CD4-positive, alpha-beta T cell (primary cell): ENCODE measurements at regions not wholly inside any gene's neighbourhood (a gene's known extent, or its start where the extent isn't known, plus 50 kb on each side); places are given as distances from the start of the nearest gene placed in this dataset.

Source experiments
- ATAC-seq: fragments of 200-7000 bp; cut with Tn5 transposase; one replicate; pipeline ENCODE4 v1.10.0; 2022; ENCODE audit warnings: mild to moderate bottlenecking; ENCODE audit not compliant: poor library complexity
- CTCF ChIA-PET: fragments of 350-600 bp; sonication (Branson Sonifier 250); formaldehyde crosslinking; loops from one replicate; lab custom pipeline; 2021; ENCODE audit warnings: antibody characterized with exemption, inconsistent platforms; lab: Charles Lee
- POLR2A ChIA-PET: fragments of 350-600 bp; sonication (Branson Sonifier 250); formaldehyde crosslinking; loops from one replicate; lab custom pipeline; 2021; ENCODE audit warnings: antibody characterized with exemption, inconsistent platforms; lab: Charles Lee
- DNase-seq, 14 experiments: peaks; one replicate each; pipeline ENCODE4 v3.0.0-alpha.2; 2013 to 2020; ENCODE audit warnings: mixed read lengths in 2 of 14
- H3K27ac ChIP-seq, 2 donors: one replicate each; pipeline versions ENCODE4 v1.5.1 to v1.7.0; 2013; ENCODE audit warnings: low read length in 2 of 2, low read depth in 1 of 2, mild to moderate bottlenecking in 1 of 2
- H3K27me3 ChIP-seq, 2 experiments: 1 replicate in 1 of 2; 2 replicates in 1 of 2; pipeline versions ENCODE4 v1.6.1 to v1.7.0; 2013; ENCODE audit warnings: low read length in 2 of 2, control low read depth in 1 of 2, mild to moderate bottlenecking in 1 of 2, moderate library complexity in 1 of 2; ENCODE audit not compliant: insufficient read depth in 2 of 2, control insufficient read depth in 1 of 2
- H3K36me3 ChIP-seq: one replicate; pipeline ENCODE4 v1.6.1; 2013; ENCODE audit warnings: low read length, control low read depth; ENCODE audit not compliant: insufficient read depth
- H3K4me1 ChIP-seq: one replicate; pipeline ENCODE4 v1.6.1; 2013; ENCODE audit warnings: low read length, control low read depth; ENCODE audit not compliant: insufficient read depth
- H3K4me3 ChIP-seq: one replicate; pipeline ENCODE4 v1.5.1; 2013; ENCODE audit warnings: mild to moderate bottlenecking, low read length, moderate library complexity
- H3K9me3 ChIP-seq, 2 experiments: 1 replicate in 1 of 2; 2 replicates in 1 of 2; pipeline versions ENCODE4 v1.6.1 to v1.7.0; 2013; ENCODE audit warnings: low read length in 2 of 2, mild to moderate bottlenecking in 2 of 2, control low read depth in 1 of 2, moderate library complexity in 1 of 2; ENCODE audit not compliant: control insufficient read depth in 1 of 2, insufficient read depth in 1 of 2
- H3K27ac Mint-ChIP-seq: one replicate; pipeline ENCODE4 v1.8.0; 2020; ENCODE audit warnings: mixed read lengths
- H3K27me3 Mint-ChIP-seq: one replicate; pipeline ENCODE4 v1.8.0; 2021; ENCODE audit warnings: mixed read lengths
- H3K36me3 Mint-ChIP-seq: one replicate; pipeline ENCODE4 v1.8.0; 2021; ENCODE audit warnings: low read depth, mixed read lengths
- H3K4me1 Mint-ChIP-seq: one replicate; pipeline ENCODE4 v1.8.0; 2021; ENCODE audit warnings: low read depth, mixed read lengths
- H3K4me3 Mint-ChIP-seq: one replicate; pipeline ENCODE4 v1.8.0; 2020; ENCODE audit warnings: mild to moderate bottlenecking, mixed read lengths
- H3K9me3 Mint-ChIP-seq: one replicate; pipeline ENCODE4 v1.8.0; 2020; ENCODE audit warnings: mixed read lengths
- CTCF ChIP-seq: fragments of 200-600 bp; IDR thresholded peaks from one replicate; pipeline ENCODE4 v1.8.0; 2022; ENCODE audit warnings: antibody characterized with exemption, mild to moderate bottlenecking
- intact Hi-C, 2 experiments: fragments of 100-400 bp; cut with DNase I in 1 of 2; cut with micrococcal nuclease in 1 of 2; formaldehyde crosslinking; loops; one replicate each; pipeline versions ENCODE4 v1.15.1 to v1.9.0; 2023 to 2025; cut with DNase I, micrococcal nuclease

DNA sequence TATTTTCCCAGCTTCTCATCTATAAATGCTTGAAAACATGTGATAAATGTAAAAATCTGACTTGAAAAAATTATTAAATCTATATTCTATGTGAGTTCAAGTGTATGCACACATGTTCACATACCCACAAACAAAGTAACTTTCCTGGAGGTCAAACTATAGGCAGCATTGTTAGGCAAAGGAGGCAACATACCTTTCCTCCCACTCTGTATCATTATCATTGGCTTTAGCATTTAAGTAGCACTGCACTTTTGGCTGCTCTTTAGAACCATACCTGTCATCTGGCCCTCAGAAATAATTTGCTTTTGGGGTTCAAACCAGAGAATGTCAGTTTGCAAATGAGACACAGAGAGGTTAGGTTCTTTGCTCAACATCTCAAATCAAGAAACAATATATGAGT, 102.4 kb upstream of the CCDC196 start:
- Mint-ChIP-seq H3K4me3 (no peak overlapping the region), H3K27me3 (no peaks in the 10 kb centered on the region), H3K4me1 (no peaks in the 10 kb centered on the region), H3K36me3 (no peaks in the 10 kb centered on the region), H3K9me3 (no peaks in the 10 kb centered on the region), H3K27ac (no peak overlapping the region)
- POLR2A ChIA-PET = no interaction called here
- no peaks in the 10 kb centered on the region for H3K9me3 ChIP-seq
- intact Hi-C loops = no loop called here
- no peak for TF ChIP-seq CTCF
- DNase-seq = no peak
- ATAC-seq = no peak
- H3K27me3 ChIP-seq = no peaks in the 10 kb centered on the region
- H3K36me3 ChIP-seq = no peaks in the 10 kb centered on the region
- H3K27ac ChIP-seq = no peak overlapping the region
- CTCF ChIA-PET = no interaction called here
- H3K4me3 ChIP-seq = no peak overlapping the region
- H3K4me1 ChIP-seq = no peaks in the 10 kb centered on the region

DNA sequence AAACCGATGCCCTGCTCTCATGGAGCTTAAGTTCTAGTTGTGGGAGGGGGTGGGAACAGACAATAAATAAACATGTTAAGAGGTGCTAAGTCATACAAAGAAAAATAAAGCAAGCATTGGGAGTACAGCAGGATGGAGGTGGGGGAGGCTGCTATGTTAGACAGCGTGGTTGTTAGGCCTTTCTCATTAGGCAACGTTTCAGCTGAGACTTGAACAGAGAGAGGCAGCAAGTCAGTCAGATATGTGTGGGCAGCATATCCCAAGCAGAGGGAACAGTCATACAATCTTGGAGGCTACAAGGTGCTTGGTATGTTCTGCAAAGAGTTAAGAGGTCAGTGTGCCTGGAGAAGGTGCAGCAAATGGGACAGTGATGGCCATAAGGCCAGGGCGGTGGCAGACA, 97.7 kb upstream of the CCDC196 start:
- no peak overlapping the region for H3K4me3 ChIP-seq
- TF ChIP-seq CTCF = no peak
- H3K27me3 ChIP-seq = no peaks in the 10 kb centered on the region
- no peak overlapping the region for H3K4me3 Mint-ChIP-seq
- intact Hi-C loops = no loop called here
- no peaks in the 10 kb centered on the region for H3K4me1 Mint-ChIP-seq
- ATAC-seq = no peak
- no peak overlapping the region for H3K27ac Mint-ChIP-seq
- H3K36me3 ChIP-seq = no peaks in the 10 kb centered on the region
- no peaks in the 10 kb centered on the region for H3K27me3 Mint-ChIP-seq
- no peak overlapping the region for H3K27ac ChIP-seq
- DNase-seq = no peak
- ChIA-PET POLR2A (no interaction called here), CTCF (no interaction called here)
- no peaks in the 10 kb centered on the region for H3K9me3 ChIP-seq
- H3K4me1 ChIP-seq = no peaks in the 10 kb centered on the region
- H3K9me3 Mint-ChIP-seq = no peaks in the 10 kb centered on the region
- no peaks in the 10 kb centered on the region for H3K36me3 Mint-ChIP-seq

GRCh38 chr14:66389481-66389880, 96.7 kb upstream of the CCDC196 start:
- Histone ChIP-seq H3K27me3 (no peaks in the 10 kb centered on the region), H3K36me3 (no peaks in the 10 kb centered on the region), H3K4me3 (no peak overlapping the region), H3K27ac (no peak overlapping the region), H3K9me3 (no peaks in the 10 kb centered on the region), H3K4me1 (no peaks in the 10 kb centered on the region)
- no peaks in the 10 kb centered on the region for H3K4me1 Mint-ChIP-seq
- H3K27me3 Mint-ChIP-seq = no peaks in the 10 kb centered on the region
- H3K27ac Mint-ChIP-seq = no peak overlapping the region
- H3K4me3 Mint-ChIP-seq = no peak overlapping the region
- no peak for TF ChIP-seq CTCF
- ATAC-seq = no peak
- H3K36me3 Mint-ChIP-seq = no peaks in the 10 kb centered on the region
- no peaks in the 10 kb centered on the region for H3K9me3 Mint-ChIP-seq
- POLR2A ChIA-PET = no interaction called here
- no peak for DNase-seq
- CTCF ChIA-PET = no interaction called here
- intact Hi-C loops = no loop called here
